GM12892 (cell line): ENCODE measurements at regions not wholly inside any gene's neighbourhood (a gene's known extent, or its start where the extent isn't known, plus 50 kb on each side); places are given as distances from the start of the nearest gene placed in this dataset.
A peak's percentile ranks its signal among the peaks of the same experiment; 100 is the strongest.

Source experiments
- DNase-seq: peaks from one replicate; pipeline ENCODE4 v3.0.0; 2011; ENCODE audit not compliant: insufficient read length
- FAIRE-seq: peaks from 2 replicates; lab custom pipeline; 2011; peaks lifted over from hg19 to GRCh38; lab: Jason Lieb, UNC
- POLR2A ChIP-seq: IDR thresholded peaks from 2 replicates; pipeline ENCODE4 v1.6.1; 2011; ENCODE audit warnings: low read depth, low read length, control low read depth
- POLR2AphosphoS5 ChIP-seq: IDR thresholded peaks from 2 replicates; pipeline ENCODE4 v1.6.1; 2011; ENCODE audit warnings: low read depth, low read length, control low read depth
- TAF1 ChIP-seq: IDR thresholded peaks from 2 replicates; pipeline ENCODE4 v1.6.1; 2011; ENCODE audit warnings: low read depth, mild to moderate bottlenecking, control low read depth, low read length, borderline replicate concordance

DNA sequence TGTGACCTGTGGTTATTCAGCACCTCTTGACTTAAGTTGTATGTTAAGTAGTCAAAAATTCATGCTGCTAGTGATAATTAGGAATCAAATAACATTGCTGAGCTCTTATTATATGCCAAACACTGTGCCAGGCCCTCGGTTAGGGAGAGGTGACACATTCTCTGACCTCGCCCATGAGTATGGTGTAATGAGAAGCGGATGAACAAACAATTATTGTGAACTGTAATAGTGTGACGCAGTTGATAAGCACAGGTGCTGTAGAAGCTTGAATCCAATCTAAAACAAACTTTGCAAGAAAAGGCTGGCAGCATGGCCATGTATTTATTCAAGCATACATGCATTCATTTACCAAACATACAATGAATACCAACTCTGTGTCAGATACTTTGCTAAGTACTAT is 303.5 kb upstream of the HS3ST1 start:
- FAIRE-seq (no peak), DNase-seq (no peak)
- TF ChIP-seq POLR2A (no peak), POLR2AphosphoS5 (no peak), TAF1 (no peak)

- DNase-seq (no peak), FAIRE-seq (no peak)
- no peak for TF ChIP-seq POLR2A
- TF ChIP-seq POLR2AphosphoS5, result no peak
- no peak for TF ChIP-seq TAF1
These were observed 301.9 kb upstream of the HS3ST1 start for GRCh38 chr4:11730545-11730944.

- DNase-seq (no peak), FAIRE-seq (no peak)
- TF ChIP-seq POLR2A, result no peak
- TF ChIP-seq TAF1, result no peak
- TF ChIP-seq POLR2AphosphoS5, result no peak
These were observed 300.9 kb upstream of the HS3ST1 start for GRCh38 chr4:11729548-11729947.

- no peak for TF ChIP-seq TAF1
- FAIRE-seq, result no peak
- no peak for DNase-seq
These were observed 299.3 kb upstream of the HS3ST1 start for GRCh38 chr4:11727903-11728564.

- DNase-seq (no peak), FAIRE-seq (no peak)
- TF ChIP-seq TAF1 (no peak), POLR2A (no peak), POLR2AphosphoS5 (no peak)
These were observed 296.0 kb upstream of the HS3ST1 start for GRCh38 chr4:11724731-11725130.

DNA sequence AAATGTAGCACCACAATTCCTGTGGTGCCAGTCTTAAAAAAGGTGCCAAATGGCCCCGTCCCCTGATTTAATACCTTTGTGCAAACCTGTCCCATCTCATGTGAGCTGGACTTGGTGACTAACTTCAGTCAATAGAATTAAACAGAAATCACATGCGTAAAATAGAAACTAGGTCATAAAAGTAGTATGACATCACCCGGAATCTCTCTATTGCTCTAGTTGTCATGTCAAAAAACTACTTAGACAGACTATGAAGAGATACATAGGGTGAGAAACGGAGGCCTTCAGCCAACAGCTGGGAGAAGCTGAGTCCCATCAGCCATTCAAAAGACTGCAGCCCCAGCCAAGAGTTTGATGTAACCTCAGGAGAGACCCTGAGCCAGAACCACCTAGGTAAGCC is 293.5 kb upstream of the HS3ST1 start:
- FAIRE-seq, result no peak
- DNase-seq, result no peak
- no peak for TF ChIP-seq TAF1
- TF ChIP-seq POLR2AphosphoS5, result no peak

- FAIRE-seq, result no peak
- peak; percentile 1 for DNase-seq
- no peak for TF ChIP-seq POLR2A
- TF ChIP-seq POLR2AphosphoS5, result no peak
- no peak for TF ChIP-seq TAF1
These were observed 291.6 kb upstream of the HS3ST1 start for GRCh38 chr4:11720292-11720691.

DNA sequence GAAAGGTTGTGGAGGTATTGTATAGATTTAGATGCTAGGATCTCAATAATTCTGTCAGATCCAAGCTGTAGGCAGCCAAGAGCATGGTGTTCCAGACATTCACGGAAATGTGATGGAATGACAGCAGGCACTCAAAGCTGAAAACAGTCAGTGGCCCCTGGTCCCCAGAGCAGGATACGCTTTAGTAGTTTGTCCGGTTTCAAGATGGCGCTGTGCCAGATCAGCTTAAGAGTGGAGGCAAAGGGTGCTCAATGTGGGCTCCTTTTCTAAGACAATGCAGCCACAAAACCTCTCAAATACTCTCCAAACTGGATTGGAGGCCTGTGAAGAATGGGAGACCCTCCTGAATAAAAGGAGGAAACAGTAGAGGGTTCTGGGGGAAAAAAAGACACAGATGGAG is 291.2 kb upstream of the HS3ST1 start:
- TF ChIP-seq POLR2A (no peak), TAF1 (no peak), POLR2AphosphoS5 (no peak)
- FAIRE-seq, result no peak
- no peak for DNase-seq

DNA sequence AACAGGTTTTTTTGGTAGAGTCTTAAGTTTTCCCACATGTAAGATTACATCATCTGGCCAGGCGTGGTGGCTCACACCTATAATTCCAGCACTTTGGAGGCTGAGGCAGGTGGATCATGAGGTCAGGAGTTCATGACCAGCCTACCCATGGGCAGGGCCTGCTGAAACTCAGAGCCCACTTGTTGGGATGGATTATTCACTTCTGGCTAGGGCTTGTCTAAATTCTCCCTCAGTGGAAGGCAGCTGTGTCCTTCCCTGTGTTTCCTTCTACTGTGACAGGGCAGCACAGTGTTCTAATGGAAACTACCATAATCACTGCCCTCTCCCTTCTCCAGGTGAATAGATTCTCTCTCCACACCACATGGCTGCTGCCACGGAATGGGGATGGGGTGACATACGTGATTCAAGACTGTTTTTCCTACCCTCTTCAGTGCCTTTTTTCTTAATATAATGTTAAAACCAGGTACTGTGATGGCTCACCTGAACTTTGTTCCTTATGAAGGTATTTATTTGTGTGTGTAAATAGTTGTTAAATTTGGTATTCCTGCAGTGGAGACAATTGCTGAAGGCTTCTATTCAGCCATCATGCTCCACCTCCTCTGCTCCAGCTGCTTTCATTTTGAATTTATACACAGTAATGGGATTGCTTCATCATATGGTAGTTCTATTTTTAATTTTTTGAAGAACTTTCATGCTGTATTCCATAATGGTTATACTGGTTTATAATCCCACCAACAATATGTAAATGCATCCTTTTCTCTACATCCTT is 287.2 kb upstream of the HS3ST1 start:
- DNase-seq, result no peak
- TF ChIP-seq POLR2A, result no peak
- no peak for TF ChIP-seq TAF1
- TF ChIP-seq POLR2AphosphoS5, result no peak
- FAIRE-seq, result no peak

GRCh38 chr4:11710453-11711093 is 281.9 kb upstream of the HS3ST1 start:
- no peak for FAIRE-seq
- TF ChIP-seq POLR2AphosphoS5 (no peak), POLR2A (no peak), TAF1 (no peak)
- no peak for DNase-seq

GRCh38 chr4:11704186-11704830 is 275.6 kb upstream of the HS3ST1 start:
- DNase-seq (no peak), FAIRE-seq (no peak)
- TF ChIP-seq POLR2AphosphoS5, result no peak
- TF ChIP-seq POLR2A, result no peak
- TF ChIP-seq TAF1, result no peak
